ENCODE measurements at regions not wholly inside any gene's neighbourhood (a gene's known extent, or its start where the extent isn't known, plus 50 kb on each side); places are given as distances from the start of the nearest gene placed in this dataset.

- Histone ChIP-seq H3K9me3 (ENCODE audit: low read depth) (no peaks in the 10 kb centered on the region), H3K36me3 (no peaks in the 10 kb centered on the region), H3K79me2 (ENCODE audit: low read depth) (no peaks in the 10 kb centered on the region), H3K4me3 (no peak overlapping the region), H2AFZ (replicated peaks) (no peak overlapping the region), H3K27ac (no peak overlapping the region), H3K4me1 (no peaks in the 10 kb centered on the region), H3K27me3 (no peaks in the 10 kb centered on the region), H4K20me1 (ENCODE audit: low read depth) (no peaks in the 10 kb centered on the region), H3F3A (ENCODE audit: low read depth) (no peaks in the 10 kb centered on the region), H3K4me2 (no peak overlapping the region), H3K9ac (no peak overlapping the region)
- Mint-ChIP-seq H3K4me1 (no peaks in the 10 kb centered on the region), H3K4me3 (no peak overlapping the region), H3K9me3 (no peaks in the 10 kb centered on the region), H3K36me3 (no peaks in the 10 kb centered on the region), H3K27me3 (ENCODE audit: insufficient read depth, low read depth) (no peaks in the 10 kb centered on the region), H3K27ac (no peak overlapping the region)
- TF ChIP-seq CTCF (IDR thresholded peaks at IDR 0.05) (no peak), EZH2phosphoT487 (IDR thresholded peaks at IDR 0.05) (no peak), EZH2 (IDR thresholded peaks at IDR 0.05) (no peak)
- no peak for DNase-seq (ENCODE audit: low spot score)
Measured at GRCh38 chr10:120336306-120336910, 120.6 kb upstream of the PLPP4 start.

- H3K27ac ChIP-seq = no peak overlapping the region
- H3K4me1 ChIP-seq = no peaks in the 10 kb centered on the region
- no peak overlapping the region for H3K4me2 ChIP-seq
- H2AFZ ChIP-seq (replicated peaks) = no peak overlapping the region
- no peaks in the 10 kb centered on the region for H3K36me3 ChIP-seq
- H3K27ac Mint-ChIP-seq = no peak overlapping the region
- DNase-seq (ENCODE audit: low spot score) = peak; percentile 67
- H3K4me3 Mint-ChIP-seq = no peak overlapping the region
- no peaks in the 10 kb centered on the region for H3K9me3 ChIP-seq (ENCODE audit: low read depth)
- H3K27me3 ChIP-seq = no peaks in the 10 kb centered on the region
- no peaks in the 10 kb centered on the region for H3K9me3 Mint-ChIP-seq
- TF ChIP-seq EZH2 (IDR thresholded peaks at IDR 0.05) = no peak
- no peak for TF ChIP-seq EZH2phosphoT487 (IDR thresholded peaks at IDR 0.05)
- peak; percentile 93 for TF ChIP-seq CTCF (IDR thresholded peaks at IDR 0.05)
- no peaks in the 10 kb centered on the region for H3K27me3 Mint-ChIP-seq (ENCODE audit: insufficient read depth, low read depth)
- H3K4me3 ChIP-seq = no peak overlapping the region
- H3K9ac ChIP-seq = no peak overlapping the region
- no peaks in the 10 kb centered on the region for H3K4me1 Mint-ChIP-seq
- H3K36me3 Mint-ChIP-seq = no peaks in the 10 kb centered on the region
- no peaks in the 10 kb centered on the region for H4K20me1 ChIP-seq (ENCODE audit: low read depth)
- no peaks in the 10 kb centered on the region for H3K79me2 ChIP-seq (ENCODE audit: low read depth)
- no peaks in the 10 kb centered on the region for H3F3A ChIP-seq (ENCODE audit: low read depth)
Measured at GRCh38 chr10:120336911-120337540, 120.0 kb upstream of the PLPP4 start.

- Mint-ChIP-seq H3K27ac (no peak overlapping the region), H3K36me3 (no peaks in the 10 kb centered on the region), H3K4me1 (no peaks in the 10 kb centered on the region), H3K4me3 (no peak overlapping the region), H3K27me3 (ENCODE audit: insufficient read depth, low read depth) (no peaks in the 10 kb centered on the region), H3K9me3 (no peaks in the 10 kb centered on the region)
- DNase-seq (ENCODE audit: low spot score) = no peak
- Histone ChIP-seq H3K36me3 (no peaks in the 10 kb centered on the region), H3F3A (ENCODE audit: low read depth) (no peaks in the 10 kb centered on the region), H3K4me1 (no peaks in the 10 kb centered on the region), H3K9ac (no peak overlapping the region), H2AFZ (replicated peaks) (peak overlapping the region; percentile 19), H3K9me3 (ENCODE audit: low read depth) (no peaks in the 10 kb centered on the region), H3K79me2 (ENCODE audit: low read depth) (no peaks in the 10 kb centered on the region), H3K4me2 (no peak overlapping the region), H3K27me3 (no peaks in the 10 kb centered on the region), H3K4me3 (no peak overlapping the region), H3K27ac (no peak overlapping the region), H4K20me1 (ENCODE audit: low read depth) (no peaks in the 10 kb centered on the region)
- no peak for TF ChIP-seq EZH2 (IDR thresholded peaks at IDR 0.05)
- TF ChIP-seq EZH2phosphoT487 (IDR thresholded peaks at IDR 0.05) = no peak
- TF ChIP-seq CTCF (IDR thresholded peaks at IDR 0.05) = no peak
Measured at GRCh38 chr10:120342115-120342714, 114.8 kb upstream of the PLPP4 start.

Data from neural progenitor cell (in vitro differentiated cells).